ENCODE measurements at regions not wholly inside any gene's neighbourhood (a gene's known extent, or its start where the extent isn't known, plus 50 kb on each side); places are given as distances from the start of the nearest gene placed in this dataset.

- Histone ChIP-seq H3K9ac (ENCODE audit: low read length in 3 of 3) (no peak overlapping the region), H3K9me3 (ENCODE audit: control insufficient read depth in 2 of 3, insufficient read depth in 1 of 3, low read length in 3 of 3) (no peaks in the 10 kb centered on the region), H3K36me3 (ENCODE audit: control insufficient read depth in 2 of 3, insufficient read depth in 3 of 3, low read length in 3 of 3) (no peaks in the 10 kb centered on the region), H3K4me3 (ENCODE audit: low read length in 3 of 3) (no peak overlapping the region), H3K27me3 (ENCODE audit: control insufficient read depth, insufficient read depth, low read length) (no peaks in the 10 kb centered on the region), H3K4me1 (ENCODE audit: control insufficient read depth in 2 of 3, insufficient read depth in 2 of 3, low read depth in 1 of 3, low read length in 3 of 3) (no peaks in the 10 kb centered on the region), H3K27ac (ENCODE audit: low read depth in 2 of 2, low read length in 2 of 2) (no peak overlapping the region)
- no peak for TF ChIP-seq CTCF (IDR thresholded peaks at IDR 0.05; ENCODE audit: borderline replicate concordance, extremely low read depth, insufficient read depth)
- FAIRE-seq (no peak), DNase-seq (peak in 3 of 5 donors; percentile 26 to 73 (median 63))
- intact Hi-C loops (cut with DNase I) = no loop called here
These were observed 220.0 kb upstream of the GRIP1 start for GRCh38 chr12:66898700-66899469.

GRCh38 chr12:66899588-66899987 lies 220.7 kb upstream of the GRIP1 start:
- intact Hi-C loops (cut with DNase I) = no loop called here
- FAIRE-seq = no peak
- Histone ChIP-seq H3K4me3 (ENCODE audit: low read length in 3 of 3) (no peak overlapping the region), H3K4me1 (ENCODE audit: control insufficient read depth in 2 of 3, insufficient read depth in 2 of 3, low read depth in 1 of 3, low read length in 3 of 3) (no peaks in the 10 kb centered on the region), H3K27ac (ENCODE audit: low read depth in 2 of 2, low read length in 2 of 2) (no peak overlapping the region), H3K9ac (ENCODE audit: low read length in 3 of 3) (no peak overlapping the region), H3K36me3 (ENCODE audit: control insufficient read depth in 2 of 3, insufficient read depth in 3 of 3, low read length in 3 of 3) (no peaks in the 10 kb centered on the region), H3K27me3 (ENCODE audit: control insufficient read depth, insufficient read depth, low read length) (no peaks in the 10 kb centered on the region), H3K9me3 (ENCODE audit: control insufficient read depth in 2 of 3, insufficient read depth in 1 of 3, low read length in 3 of 3) (no peaks in the 10 kb centered on the region)
- DNase-seq = no peak
- TF ChIP-seq CTCF (IDR thresholded peaks at IDR 0.05; ENCODE audit: borderline replicate concordance, extremely low read depth, insufficient read depth) = no peak

GRCh38 chr12:66900616-66901015 lies 221.7 kb upstream of the GRIP1 start:
- H3K27ac ChIP-seq (ENCODE audit: low read depth in 2 of 2, low read length in 2 of 2) = no peak overlapping the region
- intact Hi-C loops (cut with DNase I) = no loop called here
- no peak overlapping the region for H3K4me3 ChIP-seq (ENCODE audit: low read length in 3 of 3)
- no peak overlapping the region for H3K9ac ChIP-seq (ENCODE audit: low read length in 3 of 3)
- peak in 1 of 5 donors; percentile 47 for DNase-seq
- FAIRE-seq = no peak
- no peaks in the 10 kb centered on the region for H3K36me3 ChIP-seq (ENCODE audit: control insufficient read depth in 2 of 3, insufficient read depth in 3 of 3, low read length in 3 of 3)
- H3K4me1 ChIP-seq (ENCODE audit: control insufficient read depth in 2 of 3, insufficient read depth in 2 of 3, low read depth in 1 of 3, low read length in 3 of 3) = no peaks in the 10 kb centered on the region
- H3K27me3 ChIP-seq (ENCODE audit: control insufficient read depth, insufficient read depth, low read length) = no peaks in the 10 kb centered on the region
- H3K9me3 ChIP-seq (ENCODE audit: control insufficient read depth in 2 of 3, insufficient read depth in 1 of 3, low read length in 3 of 3) = no peaks in the 10 kb centered on the region
- no peak for TF ChIP-seq CTCF (IDR thresholded peaks at IDR 0.05; ENCODE audit: borderline replicate concordance, extremely low read depth, insufficient read depth)

Data from kidney (tissue), 13 donors.